NB4 (cell line): ENCODE measurements at regions not wholly inside any gene's neighbourhood (a gene's known extent, or its start where the extent isn't known, plus 50 kb on each side); places are given as distances from the start of the nearest gene placed in this dataset.

ENCODE experiments used
- DNase-seq: peaks from one replicate; pipeline ENCODE4 v3.0.0; 2010; ENCODE audit warnings: low read depth
- H3K4me3 ChIP-seq: one replicate; pipeline ENCODE4 v1.5.1; 2011; ENCODE audit warnings: mild to moderate bottlenecking, low read depth, low read length, moderate library complexity
- CTCF ChIP-seq: IDR thresholded peaks from one replicate; pipeline ENCODE4 v1.5.1; 2012; ENCODE audit warnings: low read depth, low read length
- MAX ChIP-seq: IDR thresholded peaks from 2 replicates; pipeline ENCODE4 v1.6.1; 2011; ENCODE audit warnings: low read depth, low read length
- MYC ChIP-seq: IDR thresholded peaks from 2 replicates; pipeline ENCODE4 v1.6.1; 2011; ENCODE audit warnings: low read depth, low read length
- POLR2A ChIP-seq: IDR thresholded peaks from 2 replicates; pipeline ENCODE4 v1.6.1; 2011; ENCODE audit warnings: mild to moderate bottlenecking; ENCODE audit not compliant: insufficient read length; ENCODE audit errors: extremely low read depth

GRCh38 chr3:3333571-3333970 lies 154.1 kb upstream of the CRBN start:
- TF ChIP-seq POLR2A (no peak), MYC (no peak), CTCF (no peak), MAX (no peak)
- DNase-seq, result no peak
- H3K4me3 ChIP-seq, result no peak overlapping the region

- no peak for TF ChIP-seq MAX
- no peak overlapping the region for H3K4me3 ChIP-seq
- DNase-seq, result no peak
Observed at GRCh38 chr3:3316521-3316920, 137.0 kb upstream of the CRBN start.

DNA sequence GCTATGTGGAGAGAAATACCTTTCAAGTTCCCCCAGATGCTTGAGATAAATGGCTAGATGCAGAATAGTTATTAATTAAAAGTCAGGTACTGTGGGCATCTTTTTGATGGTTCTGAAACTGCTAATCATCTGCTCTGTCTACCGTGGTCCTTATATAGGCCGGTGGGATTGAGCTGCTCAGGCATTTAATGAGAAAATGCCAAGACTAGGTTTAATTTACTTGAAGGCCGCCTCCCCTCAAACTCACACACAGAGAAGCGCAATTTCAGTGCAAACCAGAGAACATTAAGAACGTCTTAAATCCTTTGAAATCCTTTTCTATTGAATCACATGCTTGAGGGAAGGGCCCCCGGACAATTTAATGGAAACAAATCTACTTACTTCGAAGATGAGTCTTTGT lies 136.4 kb upstream of the CRBN start:
- H3K4me3 ChIP-seq, result no peak overlapping the region
- no peak for DNase-seq
- TF ChIP-seq CTCF (no peak), MAX (no peak), POLR2A (no peak), MYC (no peak)

DNA sequence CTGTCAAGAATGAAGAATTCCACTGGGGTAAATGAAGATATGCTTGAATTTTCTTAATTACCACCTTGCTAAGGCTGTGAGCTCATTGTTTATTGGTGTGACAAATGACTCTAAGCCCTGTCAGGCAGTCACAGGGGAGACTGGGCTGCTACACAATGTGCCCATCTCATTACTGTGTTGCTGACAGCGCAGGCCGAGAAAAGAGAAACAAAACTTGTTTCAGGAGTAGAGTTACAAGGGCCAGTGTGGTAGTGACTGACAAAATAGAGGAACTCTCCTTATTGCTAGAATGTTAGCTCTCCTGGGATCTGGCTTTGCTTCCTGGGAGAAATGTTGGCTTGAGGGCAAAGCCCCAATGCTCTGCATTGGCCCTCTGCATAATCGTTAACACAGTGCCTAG lies 130.4 kb upstream of the CRBN start:
- TF ChIP-seq MYC (no peak), CTCF (no peak), POLR2A (no peak), MAX (no peak)
- no peak overlapping the region for H3K4me3 ChIP-seq
- no peak for DNase-seq

- TF ChIP-seq MYC, result no peak
- no peak for TF ChIP-seq CTCF
- no peak for TF ChIP-seq MAX
- DNase-seq, result no peak
- H3K4me3 ChIP-seq, result no peak overlapping the region
Observed at GRCh38 chr3:3308809-3309208, 129.3 kb upstream of the CRBN start.

- no peak for DNase-seq
- TF ChIP-seq MAX (no peak), CTCF (no peak), POLR2A (no peak), MYC (no peak)
Observed at GRCh38 chr3:3307491-3307890, 128.0 kb upstream of the CRBN start.

More at GRCh38 chr3:3307491-3307890, 128.0 kb upstream of the CRBN start:
- no peak overlapping the region for H3K4me3 ChIP-seq
